Prostate gland (tissue), 2 donors: ENCODE measurements at regions not wholly inside any gene's neighbourhood (a gene's known extent, or its start where the extent isn't known, plus 50 kb on each side); places are given as distances from the start of the nearest gene placed in this dataset.

ENCODE experiments used
- DNase-seq: peaks from one replicate; pipeline ENCODE4 v3.0.0-alpha.2; 2019; ENCODE audit warnings: low spot score
- H3K27ac ChIP-seq, 2 donors: fragments of 200-600 bp; sonication (generic); 2 replicates each; pipeline ENCODE4 v1.5.1; 2017 to 2019
- H3K27me3 ChIP-seq: fragments of 200-600 bp; sonication (generic); replicated peaks from 2 replicates; pipeline ENCODE4 v1.5.1; 2019; ENCODE audit not compliant: insufficient read depth
- H3K36me3 ChIP-seq, 2 donors: fragments of 200-600 bp; sonication (generic); 1 replicate in 1 of 2; 2 replicates in 1 of 2; pipeline versions ENCODE4 v1.5.1 to v1.8.1; 2017 to 2019
- H3K4me1 ChIP-seq: fragments of 200-600 bp; sonication (generic); replicated peaks from 2 replicates; pipeline ENCODE4 v1.5.1; 2019
- H3K4me3 ChIP-seq, 2 donors: fragments of 200-600 bp; sonication (generic); 2 replicates each; pipeline ENCODE4 v1.5.1; 2017 to 2019
- H3K9me3 ChIP-seq: fragments of 200-600 bp; sonication (generic); 2 replicates; pipeline ENCODE4 v1.5.1; 2017
- CTCF ChIP-seq, 4 experiments: fragments of 200-600 bp in 2 of 4; fragments of 450-650 bp in 2 of 4; sonication (generic) in 2 of 4; IDR thresholded peaks; 1 replicate in 3 of 4; 2 replicates in 1 of 4; pipeline ENCODE4 v1.5.1; 2016 to 2019; ENCODE audit warnings: antibody characterized with exemption in 4 of 4, mild to moderate bottlenecking in 2 of 4, moderate library complexity in 2 of 4
- POLR2A ChIP-seq: fragments of 450-650 bp; IDR thresholded peaks from one replicate; pipeline ENCODE4 v1.6.1; 2016; ENCODE audit warnings: antibody characterized with exemption, mild to moderate bottlenecking
- POLR2AphosphoS5 ChIP-seq: sonication (generic); formaldehyde crosslinking; IDR thresholded peaks from one replicate; pipeline ENCODE4 v1.6.1; 2017; ENCODE audit warnings: antibody characterized with exemption
- WGBS: methylation state at CpG from one replicate; pipeline ENCODE4 v1.1.5; 2018; 5-methylcytosine and 5-hydroxymethylcytosine counted together
- intact Hi-C: fragments of 100-400 bp; cut with DNase I; formaldehyde crosslinking; loops from one replicate; pipeline ENCODE4 v1.14.2; 2022

GRCh38 chr2:6640621-6641015, 225.1 kb downstream of the CMPK2 start:
- 84% methylated on average over 1 of the region's 1 CpG for WGBS
- no peak overlapping the region for H3K27ac ChIP-seq
- H3K9me3 ChIP-seq, result no peaks in the 10 kb centered on the region
- no peaks in the 10 kb centered on the region for H3K4me1 ChIP-seq
- no peaks in the 10 kb centered on the region for H3K27me3 ChIP-seq
- intact Hi-C loops, result no loop called here
- DNase-seq, result no peak
- TF ChIP-seq POLR2A (no peak), POLR2AphosphoS5 (no peak), CTCF (IDR thresholded peaks at IDR 0.05) (no peak)
- no peak overlapping the region for H3K4me3 ChIP-seq
- no peaks in the 10 kb centered on the region for H3K36me3 ChIP-seq

DNA sequence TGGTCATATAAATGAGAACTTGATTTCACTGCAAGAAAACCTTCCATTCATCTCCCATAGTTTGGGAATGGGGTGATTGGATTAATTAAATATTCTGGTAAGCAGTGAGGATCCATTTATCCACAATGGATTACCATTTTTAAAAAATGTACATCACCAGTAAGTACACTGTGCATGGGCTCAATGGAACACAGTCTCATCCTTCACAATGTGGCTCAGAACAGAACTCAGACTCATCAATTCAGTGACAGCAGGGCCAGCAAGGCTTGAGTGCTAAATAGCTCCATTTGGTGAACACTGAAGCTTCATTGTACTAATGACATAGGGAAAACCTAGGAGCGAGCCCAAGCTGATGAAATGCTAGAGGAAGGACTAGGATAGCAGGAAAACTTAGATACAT, 223.8 kb downstream of the CMPK2 start:
- TF ChIP-seq POLR2AphosphoS5 (no peak), CTCF (IDR thresholded peaks at IDR 0.05) (no peak), POLR2A (no peak)
- DNase-seq, result no peak
- intact Hi-C loops, result no loop called here
- Histone ChIP-seq H3K4me1 (no peaks in the 10 kb centered on the region), H3K9me3 (no peaks in the 10 kb centered on the region), H3K27ac (no peak overlapping the region), H3K4me3 (no peak overlapping the region), H3K36me3 (no peaks in the 10 kb centered on the region), H3K27me3 (no peaks in the 10 kb centered on the region)
- WGBS, result 95% methylated on average over 1 of the region's 1 CpG

- H3K4me3 ChIP-seq, result no peak overlapping the region
- no peak for TF ChIP-seq POLR2AphosphoS5
- no peak for TF ChIP-seq CTCF (IDR thresholded peaks at IDR 0.05)
- TF ChIP-seq POLR2A, result no peak
- intact Hi-C loops, result no loop called here
- no peaks in the 10 kb centered on the region for H3K27me3 ChIP-seq
- H3K36me3 ChIP-seq, result no peaks in the 10 kb centered on the region
- peaks cover 3% of the 10 kb centered on the region for H3K4me1 ChIP-seq
- no peak for DNase-seq
- no peak overlapping the region for H3K27ac ChIP-seq
- no peaks in the 10 kb centered on the region for H3K9me3 ChIP-seq
- WGBS, result 63% methylated on average over 2 of the region's 2 CpGs
Measured at GRCh38 chr2:6644261-6644660, 221.4 kb downstream of the CMPK2 start.

DNA sequence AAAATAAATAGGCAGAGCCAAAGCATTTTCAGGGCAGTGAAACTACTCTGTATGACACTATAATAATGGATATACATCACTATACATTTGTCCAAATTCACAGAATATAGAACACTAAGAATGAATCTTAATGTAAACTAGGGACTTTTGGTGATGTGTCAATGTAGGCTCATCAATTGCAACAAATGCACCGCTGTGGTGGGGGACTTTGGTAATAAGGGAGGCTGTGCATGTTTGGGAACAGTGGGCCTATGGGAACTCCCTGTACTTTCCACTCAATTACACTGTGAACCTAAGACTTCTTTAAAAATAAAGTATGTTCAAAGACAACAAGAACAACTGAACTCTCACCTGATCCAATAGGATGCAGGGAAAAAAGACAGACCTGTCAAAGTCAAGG, 220.7 kb downstream of the CMPK2 start:
- DNase-seq, result no peak
- H3K27ac ChIP-seq, result no peak overlapping the region
- TF ChIP-seq POLR2AphosphoS5 (no peak), POLR2A (no peak), CTCF (IDR thresholded peaks at IDR 0.05) (no peak)
- H3K36me3 ChIP-seq, result no peaks in the 10 kb centered on the region
- 96% methylated on average over 1 of the region's 1 CpG for WGBS
- no peaks in the 10 kb centered on the region for H3K9me3 ChIP-seq
- H3K4me1 ChIP-seq, result peaks cover 3% of the 10 kb centered on the region
- no peak overlapping the region for H3K4me3 ChIP-seq
- H3K27me3 ChIP-seq, result no peaks in the 10 kb centered on the region
- intact Hi-C loops, result no loop called here

DNA sequence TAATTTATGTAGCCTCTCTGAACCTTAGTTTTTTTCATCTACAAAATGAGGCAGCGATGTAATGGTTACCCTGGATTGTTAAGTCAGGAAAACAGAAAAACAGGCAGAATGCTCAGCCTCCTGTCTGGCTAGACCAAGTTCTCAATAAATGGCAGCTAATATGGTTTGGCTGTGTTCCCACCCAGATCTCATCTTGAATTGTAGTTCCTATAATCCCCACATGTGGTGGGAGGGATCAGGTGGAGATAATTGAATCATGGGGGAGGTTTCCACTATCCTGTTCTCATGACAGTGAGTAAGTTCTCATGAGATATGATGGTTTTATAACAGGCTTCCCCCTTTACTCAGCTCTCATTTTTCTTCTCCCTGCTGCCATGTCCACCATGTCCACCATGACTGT, 220.0 kb downstream of the CMPK2 start:
- DNase-seq, result no peak
- TF ChIP-seq CTCF (IDR thresholded peaks at IDR 0.05) (no peak), POLR2A (no peak), POLR2AphosphoS5 (no peak)
- intact Hi-C loops, result no loop called here
- 88% methylated on average over 1 of the region's 1 CpG for WGBS
- no peaks in the 10 kb centered on the region for H3K36me3 ChIP-seq
- H3K27ac ChIP-seq, result no peak overlapping the region
- no peaks in the 10 kb centered on the region for H3K9me3 ChIP-seq
- H3K27me3 ChIP-seq, result no peaks in the 10 kb centered on the region
- no peak overlapping the region for H3K4me3 ChIP-seq
- H3K4me1 ChIP-seq, result peaks cover 3% of the 10 kb centered on the region
